Transverse colon (tissue), 4 donors: ENCODE measurements at regions not wholly inside any gene's neighbourhood (a gene's known extent, or its start where the extent isn't known, plus 50 kb on each side); places are given as distances from the start of the nearest gene placed in this dataset.

Source experiments
- CTCF ChIP-seq, 5 experiments: fragments of 200-600 bp in 3 of 5; fragments of 450-650 bp in 2 of 5; sonication (generic) in 3 of 5; IDR thresholded peaks; 1 replicate in 2 of 5; 2 replicates in 3 of 5; pipeline ENCODE4 v1.5.1; 2016 to 2017; ENCODE audit warnings: antibody characterized with exemption in 5 of 5, inconsistent platforms in 3 of 5, mild to moderate bottlenecking in 2 of 5, moderate library complexity in 1 of 5
- POLR2A ChIP-seq: fragments of 450-650 bp; IDR thresholded peaks from one replicate; pipeline ENCODE4 v1.6.1; 2016; ENCODE audit warnings: antibody characterized with exemption, mild to moderate bottlenecking, moderate library complexity
- POLR2AphosphoS5 ChIP-seq, 3 donors: sonication (generic); formaldehyde crosslinking; IDR thresholded peaks; one replicate each; pipeline ENCODE4 v1.6.1; 2016; ENCODE audit warnings: antibody characterized with exemption in 3 of 3

GRCh38 chr11:76279038-76279437 is 72.7 kb upstream of the WNT11 start:
- no peak for TF ChIP-seq POLR2A
- no peak for TF ChIP-seq POLR2AphosphoS5 (IDR thresholded peaks at IDR 0.05)
- TF ChIP-seq CTCF (IDR thresholded peaks at IDR 0.05), result no peak
